ENCODE measurements at regions not wholly inside any gene's neighbourhood (a gene's known extent, or its start where the extent isn't known, plus 50 kb on each side); places are given as distances from the start of the nearest gene placed in this dataset.
"Not testable (repeated sequence)": the region's sequence is repeated elsewhere in the genome, so short reads cannot be mapped to it uniquely, and the experiment has no call there.

GRCh38 chr7:68406480-68406879 is 1191.8 kb upstream of the AUTS2 start:
- Mint-ChIP-seq H3K9me3 (peaks cover 0 to 29% (median 5%) of the 10 kb centered on the region in 6 donors), H3K27ac (no peak overlapping the region), H3K36me3 (no peaks in the 10 kb centered on the region), H3K4me1 (no peaks in the 10 kb centered on the region), H3K4me3 (no peak overlapping the region), H3K27me3 (ENCODE audit: low read depth in 3 of 3) (peaks cover 0 to 2% (median 0%) of the 10 kb centered on the region in 3 donors)
- no peak for DNase-seq

DNA sequence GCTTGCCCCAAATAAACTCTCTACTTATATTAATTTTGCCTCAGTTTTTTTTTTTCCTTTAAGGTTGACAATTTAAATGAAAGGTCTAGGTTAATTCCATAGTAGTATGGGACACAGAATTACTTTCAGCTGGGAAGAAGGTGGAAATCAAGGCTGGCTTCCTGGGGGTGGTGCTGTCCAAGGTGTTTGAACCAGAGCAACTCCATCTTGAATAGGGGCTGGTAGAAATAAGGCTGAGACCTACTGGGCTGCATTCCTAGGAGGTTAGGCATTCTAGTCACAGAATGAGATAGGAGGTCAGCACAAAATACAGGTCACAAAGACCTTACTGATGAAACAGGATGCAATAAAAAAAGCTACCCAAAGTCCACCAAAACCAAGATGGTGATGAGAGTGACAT is 1190.8 kb upstream of the AUTS2 start:
- Mint-ChIP-seq H3K27me3 (ENCODE audit: low read depth in 3 of 3) (peaks cover 0 to 2% (median 0%) of the 10 kb centered on the region in 3 donors), H3K27ac (no peak overlapping the region), H3K4me3 (no peak overlapping the region), H3K9me3 (peaks cover 3 to 28% (median 6%) of the 10 kb centered on the region in 6 donors), H3K36me3 (no peaks in the 10 kb centered on the region), H3K4me1 (no peaks in the 10 kb centered on the region)
- no peak for DNase-seq

- Mint-ChIP-seq H3K4me3 (no peak overlapping the region), H3K27ac (no peak overlapping the region), H3K4me1 (no peaks in the 10 kb centered on the region), H3K27me3 (ENCODE audit: low read depth in 3 of 3) (peaks cover 0 to 2% (median 0%) of the 10 kb centered on the region in 3 donors), H3K9me3 (peaks cover 2 to 18% (median 7%) of the 10 kb centered on the region in 6 donors), H3K36me3 (no peaks in the 10 kb centered on the region)
- no peak for DNase-seq
These were observed 1189.4 kb upstream of the AUTS2 start for GRCh38 chr7:68408873-68409272.

- no peak for DNase-seq
- peaks cover 2 to 19% (median 7%) of the 10 kb centered on the region in 6 donors for H3K9me3 Mint-ChIP-seq
- no peaks in the 10 kb centered on the region for H3K36me3 Mint-ChIP-seq
- no peak overlapping the region for H3K4me3 Mint-ChIP-seq
- H3K27ac Mint-ChIP-seq: no peak overlapping the region
- peaks cover 0 to 2% (median 0%) of the 10 kb centered on the region in 3 donors for H3K27me3 Mint-ChIP-seq (ENCODE audit: low read depth in 3 of 3)
- no peaks in the 10 kb centered on the region for H3K4me1 Mint-ChIP-seq
These were observed 1188.4 kb upstream of the AUTS2 start for GRCh38 chr7:68409851-68410250.

GRCh38 chr7:68410693-68411092 is 1187.6 kb upstream of the AUTS2 start:
- DNase-seq; H3K27me3 Mint-ChIP-seq (ENCODE audit: low read depth in 3 of 3); H3K4me1 Mint-ChIP-seq; H3K4me3 Mint-ChIP-seq; H3K36me3 Mint-ChIP-seq; H3K27ac Mint-ChIP-seq: not testable (repeated sequence)
- peaks cover 2 to 24% (median 6%) of the 10 kb centered on the region in 6 donors for H3K9me3 Mint-ChIP-seq

DNA sequence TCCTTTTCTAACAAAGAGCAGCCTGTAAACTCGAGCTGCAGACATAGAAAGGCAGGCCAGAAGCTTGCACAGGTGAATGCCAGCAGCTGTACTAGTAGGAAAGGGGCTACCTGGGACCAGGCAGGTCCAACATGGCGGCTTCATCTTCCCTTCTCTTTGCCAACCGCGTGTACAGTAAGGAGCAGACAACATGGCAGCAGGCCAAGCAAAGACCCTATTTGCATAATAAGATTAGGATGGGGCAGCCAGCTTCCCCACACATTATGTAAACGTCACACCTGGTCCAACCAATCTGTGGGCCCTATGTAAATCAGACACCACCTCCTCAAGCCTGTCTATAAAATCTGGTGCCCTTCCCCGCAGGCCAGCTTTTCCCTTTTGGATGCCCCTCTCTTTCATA is 1186.5 kb upstream of the AUTS2 start:
- H3K4me3 Mint-ChIP-seq: no peak overlapping the region
- H3K27me3 Mint-ChIP-seq (ENCODE audit: low read depth in 3 of 3): no peaks in the 10 kb centered on the region
- no peak overlapping the region for H3K27ac Mint-ChIP-seq
- no peaks in the 10 kb centered on the region for H3K36me3 Mint-ChIP-seq
- H3K4me1 Mint-ChIP-seq: no peaks in the 10 kb centered on the region
- H3K9me3 Mint-ChIP-seq: peaks cover 3 to 26% (median 7%) of the 10 kb centered on the region in 6 donors
- no peak for DNase-seq

GRCh38 chr7:68414631-68415425 is 1183.4 kb upstream of the AUTS2 start:
- Mint-ChIP-seq H3K27me3 (ENCODE audit: low read depth in 3 of 3) (no peaks in the 10 kb centered on the region), H3K4me1 (no peaks in the 10 kb centered on the region), H3K4me3 (no peak overlapping the region), H3K27ac (no peak overlapping the region), H3K9me3 (peaks cover 6 to 34% (median 10%) of the 10 kb centered on the region in 6 donors), H3K36me3 (no peaks in the 10 kb centered on the region)
- DNase-seq: no peak

DNA sequence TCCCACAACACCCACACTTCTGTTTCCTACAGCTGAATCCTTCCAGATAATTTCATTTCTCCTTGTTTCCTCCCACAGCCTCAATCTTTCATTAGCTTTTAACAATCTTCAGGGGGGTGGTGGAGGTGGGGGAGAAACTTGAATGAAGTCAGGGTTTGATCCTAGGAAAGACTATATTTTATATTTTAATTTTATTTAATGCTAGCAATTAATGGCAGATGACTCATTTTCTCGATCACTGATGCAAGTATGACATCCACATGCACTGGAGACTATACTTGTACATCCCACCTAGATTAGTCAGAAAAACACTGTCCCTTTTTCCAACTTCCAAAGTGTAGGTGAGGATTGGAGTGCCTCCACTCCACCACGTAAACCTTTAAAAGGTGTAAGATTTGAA is 1181.3 kb upstream of the AUTS2 start:
- no peaks in the 10 kb centered on the region for H3K27me3 Mint-ChIP-seq (ENCODE audit: low read depth in 3 of 3)
- DNase-seq: no peak
- H3K4me1 Mint-ChIP-seq: no peaks in the 10 kb centered on the region
- H3K36me3 Mint-ChIP-seq: no peaks in the 10 kb centered on the region
- peaks cover 8 to 43% (median 14%) of the 10 kb centered on the region in 6 donors for H3K9me3 Mint-ChIP-seq
- H3K4me3 Mint-ChIP-seq: no peak overlapping the region
- no peak overlapping the region for H3K27ac Mint-ChIP-seq

DNA sequence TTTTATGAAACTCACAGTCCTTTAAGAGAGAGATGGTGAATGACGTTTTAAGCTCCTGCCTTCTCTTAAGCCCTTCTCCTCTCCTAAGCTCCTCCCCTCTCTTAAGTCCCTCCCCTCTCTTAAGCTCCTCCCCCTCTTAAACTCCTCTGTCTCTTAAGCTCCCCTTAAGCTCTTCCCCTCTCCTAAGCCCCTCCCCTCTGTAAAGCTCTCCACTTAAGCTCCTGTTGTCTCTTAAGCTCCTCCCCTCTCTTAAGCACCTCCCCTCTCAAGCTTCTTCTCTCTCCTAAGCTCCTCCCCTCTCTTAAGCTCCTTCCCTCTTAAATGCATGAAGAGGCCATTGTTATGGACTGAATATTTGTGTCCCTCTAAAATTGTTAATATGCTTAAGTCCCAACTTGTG is 1180.6 kb upstream of the AUTS2 start:
- no peaks in the 10 kb centered on the region for H3K36me3 Mint-ChIP-seq
- H3K4me1 Mint-ChIP-seq: no peaks in the 10 kb centered on the region
- H3K4me3 Mint-ChIP-seq: no peak overlapping the region

GRCh38 chr7:68420342-68421192 is 1177.7 kb upstream of the AUTS2 start:
- Mint-ChIP-seq H3K27me3 (ENCODE audit: low read depth in 3 of 3) (peaks cover 0 to 3% (median 0%) of the 10 kb centered on the region in 3 donors), H3K36me3 (no peaks in the 10 kb centered on the region), H3K4me1 (no peaks in the 10 kb centered on the region), H3K9me3 (peaks cover 4 to 41% (median 12%) of the 10 kb centered on the region in 6 donors), H3K27ac (no peak overlapping the region), H3K4me3 (no peak overlapping the region)
- no peak for DNase-seq

More for the DNA sequence above, 1180.6 kb upstream of the AUTS2 start:
- no peaks in the 10 kb centered on the region for H3K27me3 Mint-ChIP-seq (ENCODE audit: low read depth in 3 of 3)
- H3K9me3 Mint-ChIP-seq: peaks cover 4 to 38% (median 12%) of the 10 kb centered on the region in 6 donors
- no peak for DNase-seq
- no peak overlapping the region for H3K27ac Mint-ChIP-seq

DNA sequence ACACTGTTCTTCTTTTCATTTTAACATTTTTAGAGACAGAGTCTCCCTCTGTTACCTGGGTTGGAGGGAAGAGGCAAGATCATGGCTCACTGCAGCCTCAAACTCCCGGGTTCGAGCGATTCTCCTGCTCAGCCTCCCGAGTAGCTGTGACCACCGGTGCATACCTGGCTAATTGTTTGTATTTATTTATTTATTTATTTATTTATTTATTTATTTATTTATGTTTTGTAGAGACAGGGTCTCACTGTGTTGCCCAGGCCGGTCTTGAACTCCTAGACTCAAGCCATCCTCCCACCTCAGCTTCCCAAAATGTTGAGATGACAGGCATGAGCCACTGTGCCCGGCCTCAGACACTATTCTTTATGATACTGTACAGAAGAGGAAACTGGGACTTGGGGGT is 1176.6 kb upstream of the AUTS2 start:
- no peak overlapping the region for H3K4me3 Mint-ChIP-seq
- no peak for DNase-seq
- H3K27ac Mint-ChIP-seq: no peak overlapping the region
- H3K27me3 Mint-ChIP-seq (ENCODE audit: low read depth in 3 of 3): peaks cover 0 to 3% (median 0%) of the 10 kb centered on the region in 3 donors
- H3K9me3 Mint-ChIP-seq: peaks cover 0 to 37% (median 9%) of the 10 kb centered on the region in 6 donors
- H3K4me1 Mint-ChIP-seq: no peaks in the 10 kb centered on the region
- no peaks in the 10 kb centered on the region for H3K36me3 Mint-ChIP-seq

DNA sequence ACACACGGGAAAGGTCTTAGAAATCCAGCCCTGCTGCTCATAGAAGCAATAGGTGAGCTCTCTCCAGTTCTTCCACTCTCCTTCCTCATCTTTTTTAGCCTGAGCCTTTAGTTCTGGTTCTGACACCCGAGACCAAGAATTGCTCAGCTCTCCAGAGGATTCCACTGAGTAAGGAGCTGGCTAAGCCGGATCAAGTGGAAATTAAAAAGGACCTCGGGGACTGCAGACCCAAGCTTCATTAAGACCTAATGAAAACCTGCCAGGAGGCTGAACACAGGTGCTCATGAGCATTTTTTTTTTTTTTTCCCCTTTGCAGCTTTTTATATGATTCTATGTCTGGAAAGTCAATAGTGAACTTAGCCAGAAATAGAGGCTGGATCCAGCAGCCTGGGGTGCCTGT is 1176.0 kb upstream of the AUTS2 start:
- no peak for DNase-seq
- H3K4me3 Mint-ChIP-seq: no peak overlapping the region
- peaks cover 0 to 37% (median 11%) of the 10 kb centered on the region in 6 donors for H3K9me3 Mint-ChIP-seq
- H3K27me3 Mint-ChIP-seq (ENCODE audit: low read depth in 3 of 3): peaks cover 0 to 3% (median 0%) of the 10 kb centered on the region in 3 donors
- H3K36me3 Mint-ChIP-seq: no peaks in the 10 kb centered on the region
- H3K27ac Mint-ChIP-seq: no peak overlapping the region
- H3K4me1 Mint-ChIP-seq: no peaks in the 10 kb centered on the region

DNA sequence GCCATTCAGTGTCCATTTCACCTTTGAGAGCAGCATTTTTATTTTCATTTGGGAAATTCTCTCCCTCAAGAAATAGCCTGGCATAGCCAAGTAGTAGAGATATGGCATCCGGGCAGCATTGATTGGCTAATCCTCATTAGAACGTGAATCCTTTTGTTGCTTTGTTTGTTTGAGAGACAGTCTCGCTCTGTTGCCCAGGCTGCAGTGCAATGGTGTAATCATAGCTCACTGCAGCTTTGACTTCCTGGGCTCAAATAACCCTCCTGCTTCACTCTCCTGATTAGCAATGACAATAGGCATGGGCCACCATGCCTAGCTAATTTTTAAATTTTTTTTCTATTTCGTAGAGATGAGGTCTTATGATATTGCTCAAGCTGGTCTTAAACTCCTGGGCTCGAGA is 1174.9 kb upstream of the AUTS2 start:
- peaks cover 0 to 40% (median 12%) of the 10 kb centered on the region in 6 donors for H3K9me3 Mint-ChIP-seq
- peaks cover 0 to 3% (median 0%) of the 10 kb centered on the region in 3 donors for H3K27me3 Mint-ChIP-seq (ENCODE audit: low read depth in 3 of 3)
- H3K36me3 Mint-ChIP-seq: no peaks in the 10 kb centered on the region
- no peak for DNase-seq
- H3K4me3 Mint-ChIP-seq: no peak overlapping the region
- no peaks in the 10 kb centered on the region for H3K4me1 Mint-ChIP-seq
- H3K27ac Mint-ChIP-seq: no peak overlapping the region

DNA sequence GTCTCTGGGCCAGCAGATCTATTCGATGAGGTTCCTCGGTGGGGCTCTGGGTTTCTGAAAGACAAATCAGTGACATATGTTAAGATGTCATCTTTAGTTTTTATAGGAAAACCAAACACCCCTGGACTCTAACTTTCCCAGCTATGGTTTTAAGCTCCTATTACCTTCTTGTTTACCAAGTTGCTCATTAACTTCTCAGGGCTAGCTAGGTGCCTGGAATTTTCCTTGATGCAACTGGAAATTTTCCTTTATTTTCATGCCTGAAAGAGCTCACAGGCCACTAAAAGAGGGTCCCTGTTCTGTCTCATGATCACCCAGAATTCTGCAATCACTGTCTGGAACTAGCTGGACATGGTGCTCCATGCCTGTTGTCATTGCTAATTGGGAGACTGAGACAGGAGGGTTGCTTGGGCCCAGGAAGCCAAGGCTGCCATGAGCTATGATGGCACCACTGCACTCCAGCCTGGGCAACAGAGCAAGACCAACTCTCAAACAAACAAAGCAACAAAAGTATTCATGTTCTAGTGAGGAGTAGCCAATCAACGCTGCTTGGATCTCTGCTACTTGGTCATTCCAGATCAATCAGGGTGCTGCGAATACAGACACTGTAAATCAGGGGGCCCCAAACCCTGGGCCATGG is 1173.5 kb upstream of the AUTS2 start:
- Mint-ChIP-seq H3K9me3 (peaks cover 0 to 44% (median 10%) of the 10 kb centered on the region in 6 donors), H3K27ac (no peak overlapping the region), H3K4me3 (no peak overlapping the region), H3K27me3 (ENCODE audit: low read depth in 3 of 3) (peaks cover 0 to 6% (median 0%) of the 10 kb centered on the region in 3 donors), H3K36me3 (no peaks in the 10 kb centered on the region), H3K4me1 (no peaks in the 10 kb centered on the region)
- no peak for DNase-seq

Data from immature natural killer cell (primary cell).